Nephron progenitor cell (in vitro differentiated cells): ENCODE measurements at regions not wholly inside any gene's neighbourhood (a gene's known extent, or its start where the extent isn't known, plus 50 kb on each side); places are given as distances from the start of the nearest gene placed in this dataset.

Experiments
- DNase-seq: peaks from one replicate; pipeline ENCODE4 v3.0.0; 2021
- H3K27ac Mint-ChIP-seq: 2 replicates; pipeline ENCODE4 v1.8.0; 2021; ENCODE audit warnings: mild to moderate bottlenecking, moderate library complexity, mixed read lengths
- H3K27me3 Mint-ChIP-seq: 2 replicates; pipeline ENCODE4 v1.8.0; 2021; ENCODE audit warnings: mild to moderate bottlenecking, low read depth, mixed read lengths; ENCODE audit not compliant: poor library complexity
- H3K36me3 Mint-ChIP-seq: 2 replicates; pipeline ENCODE4 v1.8.0; 2021; ENCODE audit warnings: low read depth, mixed read lengths
- H3K4me1 Mint-ChIP-seq: 2 replicates; pipeline ENCODE4 v1.8.0; 2021; ENCODE audit warnings: mixed read lengths
- H3K4me3 Mint-ChIP-seq: 2 replicates; pipeline ENCODE4 v1.8.0; 2021; ENCODE audit warnings: mild to moderate bottlenecking, moderate library complexity, mixed read lengths
- H3K9me3 Mint-ChIP-seq: 2 replicates; pipeline ENCODE4 v1.8.0; 2021; ENCODE audit warnings: mild to moderate bottlenecking, moderate library complexity, mixed read lengths
- CTCF ChIP-seq: fragments of 200-600 bp; sonication (generic); IDR thresholded peaks from 2 replicates; pipeline ENCODE4 v1.5.0; 2021; ENCODE audit warnings: antibody characterized with exemption

GRCh38 chr10:130234171-130234965 lies 98.2 kb downstream of the GLRX3 start:
- no peak for DNase-seq
- Mint-ChIP-seq H3K4me3 (no peak overlapping the region), H3K27ac (peak overlapping the region; percentile 41), H3K27me3 (peaks cover 14% of the 10 kb centered on the region), H3K9me3 (peaks cover 15% of the 10 kb centered on the region), H3K4me1 (peaks cover 12% of the 10 kb centered on the region), H3K36me3 (no peaks in the 10 kb centered on the region)
- TF ChIP-seq CTCF: no peak

- Mint-ChIP-seq H3K4me3 (no peak overlapping the region), H3K4me1 (peaks cover 8% of the 10 kb centered on the region), H3K27me3 (peaks cover 16% of the 10 kb centered on the region), H3K27ac (no peak overlapping the region), H3K9me3 (peaks cover 33% of the 10 kb centered on the region), H3K36me3 (peaks cover 7% of the 10 kb centered on the region)
- DNase-seq: no peak
- no peak for TF ChIP-seq CTCF
These were observed 100.5 kb downstream of the GLRX3 start for GRCh38 chr10:130236711-130237110.

- peaks cover 9% of the 10 kb centered on the region for H3K36me3 Mint-ChIP-seq
- H3K9me3 Mint-ChIP-seq: peaks cover 57% of the 10 kb centered on the region
- TF ChIP-seq CTCF: no peak
- peaks cover 8% of the 10 kb centered on the region for H3K4me1 Mint-ChIP-seq
- no peak overlapping the region for H3K27ac Mint-ChIP-seq
- no peak for DNase-seq
- H3K27me3 Mint-ChIP-seq: peaks cover 19% of the 10 kb centered on the region
- H3K4me3 Mint-ChIP-seq: no peak overlapping the region
These were observed 104.2 kb downstream of the GLRX3 start for GRCh38 chr10:130240409-130240808.

- TF ChIP-seq CTCF: no peak
- peak overlapping the region; percentile 19 for H3K27ac Mint-ChIP-seq
- peaks cover 8% of the 10 kb centered on the region for H3K4me1 Mint-ChIP-seq
- H3K9me3 Mint-ChIP-seq: peaks cover 66% of the 10 kb centered on the region
- H3K27me3 Mint-ChIP-seq: peaks cover 19% of the 10 kb centered on the region
- no peak for DNase-seq
- peaks cover 9% of the 10 kb centered on the region for H3K36me3 Mint-ChIP-seq
- no peak overlapping the region for H3K4me3 Mint-ChIP-seq
These were observed 106.3 kb downstream of the GLRX3 start for GRCh38 chr10:130242513-130242912.

GRCh38 chr10:130243015-130243414 lies 106.8 kb downstream of the GLRX3 start:
- Mint-ChIP-seq H3K27me3 (peaks cover 19% of the 10 kb centered on the region), H3K4me3 (no peak overlapping the region), H3K36me3 (peaks cover 9% of the 10 kb centered on the region), H3K4me1 (peaks cover 8% of the 10 kb centered on the region), H3K27ac (no peak overlapping the region), H3K9me3 (peaks cover 69% of the 10 kb centered on the region)
- no peak for TF ChIP-seq CTCF
- no peak for DNase-seq
